DLD1 (cell line): ENCODE measurements at regions not wholly inside any gene's neighbourhood (a gene's known extent, or its start where the extent isn't known, plus 50 kb on each side); places are given as distances from the start of the nearest gene placed in this dataset.

Source experiments
- in situ Hi-C: cut with HindIII; loops from 2 replicates; pipeline ENCODE4 v1.10.0; 2017; ENCODE audit warnings: low sequenced_read_pairs

GRCh38 chr9:107112707-107113243 is 170.3 kb upstream of the RAD23B start:
- in situ Hi-C loops = no loop called here

GRCh38 chr9:107118863-107119624 is 164.0 kb upstream of the RAD23B start:
- in situ Hi-C loops = no loop called here

- in situ Hi-C loops = no loop called here
Observed at GRCh38 chr9:107119735-107120134, 163.3 kb upstream of the RAD23B start.

- in situ Hi-C loops = no loop called here
Observed at GRCh38 chr9:107123389-107123788, 159.7 kb upstream of the RAD23B start.

- in situ Hi-C loops = no loop called here
Observed at GRCh38 chr9:107127608-107128007, 155.5 kb upstream of the RAD23B start.

GRCh38 chr9:107131108-107131799 is 151.8 kb upstream of the RAD23B start:
- in situ Hi-C loops = no loop called here

GRCh38 chr9:107136296-107136695 is 146.8 kb upstream of the RAD23B start:
- in situ Hi-C loops = no loop called here

GRCh38 chr9:107137495-107138202 is 145.4 kb upstream of the RAD23B start:
- in situ Hi-C loops = no loop called here

- in situ Hi-C loops = no loop called here
Observed at GRCh38 chr9:107138261-107138992, 144.7 kb upstream of the RAD23B start.

- in situ Hi-C loops = no loop called here
Observed at GRCh38 chr9:107141967-107142366, 141.1 kb upstream of the RAD23B start.

- in situ Hi-C loops = no loop called here
Observed at GRCh38 chr9:107142430-107142829, 140.6 kb upstream of the RAD23B start.

- in situ Hi-C loops = no loop called here
Observed at GRCh38 chr9:107142896-107143603, 140.0 kb upstream of the RAD23B start.

- in situ Hi-C loops = no loop called here
Observed at GRCh38 chr9:107144475-107144874, 138.6 kb upstream of the RAD23B start.

- in situ Hi-C loops = no loop called here
Observed at GRCh38 chr9:107147134-107147533, 135.9 kb upstream of the RAD23B start.

GRCh38 chr9:107148216-107148615 is 134.9 kb upstream of the RAD23B start:
- in situ Hi-C loops = no loop called here

GRCh38 chr9:107149756-107150155 is 133.3 kb upstream of the RAD23B start:
- in situ Hi-C loops = loop anchor here (25.0 kb wide), 1 partner anchor 1237 kb away; no protein-coding TSS in a partner anchor

GRCh38 chr9:107153336-107153735 is 129.7 kb upstream of the RAD23B start:
- in situ Hi-C loops = loop anchor here (25.0 kb wide), 1 partner anchor 1241 kb away; no protein-coding TSS in a partner anchor

- in situ Hi-C loops = loop anchor here (25.0 kb wide), 1 partner anchor 1242 kb away; no protein-coding TSS in a partner anchor
Observed at GRCh38 chr9:107154291-107154690, 128.8 kb upstream of the RAD23B start.

GRCh38 chr9:107154766-107155165 is 128.3 kb upstream of the RAD23B start:
- in situ Hi-C loops = loop anchor here (25.0 kb wide), 1 partner anchor 1242 kb away; no protein-coding TSS in a partner anchor
